Prostate gland (tissue), 2 donors: ENCODE measurements at regions not wholly inside any gene's neighbourhood (a gene's known extent, or its start where the extent isn't known, plus 50 kb on each side); places are given as distances from the start of the nearest gene placed in this dataset.

Experiments used
- POLR2A ChIP-seq: fragments of 450-650 bp; IDR thresholded peaks from one replicate; pipeline ENCODE4 v1.6.1; 2016; ENCODE audit warnings: antibody characterized with exemption, mild to moderate bottlenecking
- TF ChIP-seq, protein P1 (sequence below), 4 experiments: fragments of 200-600 bp in 2 of 4; fragments of 450-650 bp in 2 of 4; sonication (generic) in 2 of 4; IDR thresholded peaks; 1 replicate in 3 of 4; 2 replicates in 1 of 4; pipeline ENCODE4 v1.5.1; 2016 to 2019; ENCODE audit warnings: antibody characterized with exemption in 4 of 4, mild to moderate bottlenecking in 2 of 4, moderate library complexity in 2 of 4

- TF ChIP-seq, protein P1, sequence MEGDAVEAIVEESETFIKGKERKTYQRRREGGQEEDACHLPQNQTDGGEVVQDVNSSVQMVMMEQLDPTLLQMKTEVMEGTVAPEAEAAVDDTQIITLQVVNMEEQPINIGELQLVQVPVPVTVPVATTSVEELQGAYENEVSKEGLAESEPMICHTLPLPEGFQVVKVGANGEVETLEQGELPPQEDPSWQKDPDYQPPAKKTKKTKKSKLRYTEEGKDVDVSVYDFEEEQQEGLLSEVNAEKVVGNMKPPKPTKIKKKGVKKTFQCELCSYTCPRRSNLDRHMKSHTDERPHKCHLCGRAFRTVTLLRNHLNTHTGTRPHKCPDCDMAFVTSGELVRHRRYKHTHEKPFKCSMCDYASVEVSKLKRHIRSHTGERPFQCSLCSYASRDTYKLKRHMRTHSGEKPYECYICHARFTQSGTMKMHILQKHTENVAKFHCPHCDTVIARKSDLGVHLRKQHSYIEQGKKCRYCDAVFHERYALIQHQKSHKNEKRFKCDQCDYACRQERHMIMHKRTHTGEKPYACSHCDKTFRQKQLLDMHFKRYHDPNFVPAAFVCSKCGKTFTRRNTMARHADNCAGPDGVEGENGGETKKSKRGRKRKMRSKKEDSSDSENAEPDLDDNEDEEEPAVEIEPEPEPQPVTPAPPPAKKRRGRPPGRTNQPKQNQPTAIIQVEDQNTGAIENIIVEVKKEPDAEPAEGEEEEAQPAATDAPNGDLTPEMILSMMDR (IDR thresholded peaks at IDR 0.05) = no peak
- TF ChIP-seq POLR2A = no peak
Observed at GRCh38 chr10:59536167-59537014, 173.3 kb downstream of the SLC16A9 start.
